ENCODE measurements at regions not wholly inside any gene's neighbourhood (a gene's known extent, or its start where the extent isn't known, plus 50 kb on each side); places are given as distances from the start of the nearest gene placed in this dataset.

DNA sequence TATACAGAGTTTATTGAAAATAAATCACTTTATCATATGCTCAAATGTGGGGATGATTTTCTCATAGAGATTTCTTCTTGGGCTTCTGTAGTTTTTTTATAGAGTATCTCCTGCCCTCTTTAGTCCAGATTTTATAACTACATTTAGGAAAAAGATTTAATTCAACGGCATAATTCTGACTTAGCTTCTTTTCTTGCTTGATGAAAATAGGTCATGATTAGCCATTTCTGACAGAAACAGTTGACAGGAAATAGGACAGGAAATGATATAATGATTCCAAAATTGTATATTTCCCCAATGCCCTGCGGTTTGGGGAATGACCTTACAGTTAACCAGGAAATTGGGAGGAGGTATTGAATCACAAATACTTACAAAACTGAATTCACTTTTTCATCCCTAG is 1531.9 kb upstream of the ACVR2A start:
- TF ChIP-seq, protein P1, sequence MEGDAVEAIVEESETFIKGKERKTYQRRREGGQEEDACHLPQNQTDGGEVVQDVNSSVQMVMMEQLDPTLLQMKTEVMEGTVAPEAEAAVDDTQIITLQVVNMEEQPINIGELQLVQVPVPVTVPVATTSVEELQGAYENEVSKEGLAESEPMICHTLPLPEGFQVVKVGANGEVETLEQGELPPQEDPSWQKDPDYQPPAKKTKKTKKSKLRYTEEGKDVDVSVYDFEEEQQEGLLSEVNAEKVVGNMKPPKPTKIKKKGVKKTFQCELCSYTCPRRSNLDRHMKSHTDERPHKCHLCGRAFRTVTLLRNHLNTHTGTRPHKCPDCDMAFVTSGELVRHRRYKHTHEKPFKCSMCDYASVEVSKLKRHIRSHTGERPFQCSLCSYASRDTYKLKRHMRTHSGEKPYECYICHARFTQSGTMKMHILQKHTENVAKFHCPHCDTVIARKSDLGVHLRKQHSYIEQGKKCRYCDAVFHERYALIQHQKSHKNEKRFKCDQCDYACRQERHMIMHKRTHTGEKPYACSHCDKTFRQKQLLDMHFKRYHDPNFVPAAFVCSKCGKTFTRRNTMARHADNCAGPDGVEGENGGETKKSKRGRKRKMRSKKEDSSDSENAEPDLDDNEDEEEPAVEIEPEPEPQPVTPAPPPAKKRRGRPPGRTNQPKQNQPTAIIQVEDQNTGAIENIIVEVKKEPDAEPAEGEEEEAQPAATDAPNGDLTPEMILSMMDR (IDR thresholded peaks at IDR 0.05): no peak
- no peak for TF ChIP-seq EZH2 (IDR thresholded peaks at IDR 0.05; ENCODE audit: borderline replicate concordance, insufficient read depth, low read depth, low read length, poor library complexity, severe bottlenecking)
